GM12875 (cell line): ENCODE measurements at regions not wholly inside any gene's neighbourhood (a gene's known extent, or its start where the extent isn't known, plus 50 kb on each side); places are given as distances from the start of the nearest gene placed in this dataset.

Source experiments
- H3K4me3 ChIP-seq: one replicate; pipeline ENCODE4 v1.5.1; 2011; ENCODE audit warnings: low read depth, low read length, control low read depth
- CTCF ChIP-seq: IDR thresholded peaks from 2 replicates; pipeline ENCODE4 v1.5.1; 2011; ENCODE audit warnings: low read depth, mild to moderate bottlenecking, control low read depth, inconsistent platforms, low read length, moderate library complexity, borderline replicate concordance; ENCODE audit not compliant: insufficient read depth

GRCh38 chr5:68839019-68839552 lies 254.7 kb upstream of the SLC30A5 start:
- no peak overlapping the region for H3K4me3 ChIP-seq
- no peak for TF ChIP-seq CTCF

GRCh38 chr5:68843624-68844364 lies 250.0 kb upstream of the SLC30A5 start:
- no peak overlapping the region for H3K4me3 ChIP-seq
- TF ChIP-seq CTCF = no peak

- no peak for TF ChIP-seq CTCF
- no peak overlapping the region for H3K4me3 ChIP-seq
These were observed 248.7 kb upstream of the SLC30A5 start for GRCh38 chr5:68845131-68845530.

- H3K4me3 ChIP-seq = no peak overlapping the region
- no peak for TF ChIP-seq CTCF
These were observed 247.0 kb upstream of the SLC30A5 start for GRCh38 chr5:68846828-68847227.

- no peak overlapping the region for H3K4me3 ChIP-seq
- no peak for TF ChIP-seq CTCF
These were observed 245.7 kb upstream of the SLC30A5 start for GRCh38 chr5:68848091-68848490.

- no peak for TF ChIP-seq CTCF
- H3K4me3 ChIP-seq = no peak overlapping the region
These were observed 244.7 kb upstream of the SLC30A5 start for GRCh38 chr5:68849103-68849502.

GRCh38 chr5:68849906-68850305 lies 243.9 kb upstream of the SLC30A5 start:
- no peak overlapping the region for H3K4me3 ChIP-seq
- TF ChIP-seq CTCF = no peak
